ENCODE measurements at regions not wholly inside any gene's neighbourhood (a gene's known extent, or its start where the extent isn't known, plus 50 kb on each side); places are given as distances from the start of the nearest gene placed in this dataset.

DNA sequence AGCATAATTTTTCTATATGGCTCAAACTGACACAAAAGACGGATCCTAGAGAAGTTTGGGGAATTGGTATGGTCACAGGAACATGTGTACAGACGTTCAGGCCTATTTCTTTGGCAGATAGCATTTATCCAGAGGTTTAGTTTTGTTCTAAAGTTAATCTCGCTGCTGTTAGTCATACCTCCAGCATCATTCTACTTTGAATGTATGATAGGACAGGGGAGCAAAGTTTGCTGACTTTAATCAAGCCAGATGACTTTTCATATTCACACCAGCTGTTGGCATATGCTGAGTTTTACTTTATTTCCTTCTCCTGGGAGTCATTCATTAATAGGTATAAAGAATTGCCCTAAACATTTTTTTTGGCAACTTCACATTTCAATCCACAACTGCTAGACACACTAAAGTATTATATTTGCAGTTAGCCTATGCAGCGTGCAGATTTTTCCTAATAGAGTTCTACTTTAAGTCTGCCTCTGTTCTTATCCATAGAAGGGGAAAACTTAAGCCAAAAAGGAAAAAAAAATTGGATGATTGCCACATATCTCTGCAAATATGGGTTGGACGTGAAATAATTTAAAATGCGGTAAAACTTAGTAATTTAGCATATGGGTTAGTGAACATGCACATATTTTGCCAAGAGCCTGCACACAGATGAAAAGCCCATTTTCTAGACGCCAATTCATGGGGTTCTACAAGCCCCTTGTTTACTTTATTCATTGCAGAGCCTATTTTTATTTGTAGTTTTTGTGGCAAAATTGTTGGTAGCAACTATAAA lies 213.1 kb downstream of the C7orf25 start:
- no peaks in the 10 kb centered on the region for H3K36me3 ChIP-seq
- H3K27me3 ChIP-seq, result no peaks in the 10 kb centered on the region
- TF ChIP-seq, protein P1, sequence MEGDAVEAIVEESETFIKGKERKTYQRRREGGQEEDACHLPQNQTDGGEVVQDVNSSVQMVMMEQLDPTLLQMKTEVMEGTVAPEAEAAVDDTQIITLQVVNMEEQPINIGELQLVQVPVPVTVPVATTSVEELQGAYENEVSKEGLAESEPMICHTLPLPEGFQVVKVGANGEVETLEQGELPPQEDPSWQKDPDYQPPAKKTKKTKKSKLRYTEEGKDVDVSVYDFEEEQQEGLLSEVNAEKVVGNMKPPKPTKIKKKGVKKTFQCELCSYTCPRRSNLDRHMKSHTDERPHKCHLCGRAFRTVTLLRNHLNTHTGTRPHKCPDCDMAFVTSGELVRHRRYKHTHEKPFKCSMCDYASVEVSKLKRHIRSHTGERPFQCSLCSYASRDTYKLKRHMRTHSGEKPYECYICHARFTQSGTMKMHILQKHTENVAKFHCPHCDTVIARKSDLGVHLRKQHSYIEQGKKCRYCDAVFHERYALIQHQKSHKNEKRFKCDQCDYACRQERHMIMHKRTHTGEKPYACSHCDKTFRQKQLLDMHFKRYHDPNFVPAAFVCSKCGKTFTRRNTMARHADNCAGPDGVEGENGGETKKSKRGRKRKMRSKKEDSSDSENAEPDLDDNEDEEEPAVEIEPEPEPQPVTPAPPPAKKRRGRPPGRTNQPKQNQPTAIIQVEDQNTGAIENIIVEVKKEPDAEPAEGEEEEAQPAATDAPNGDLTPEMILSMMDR (IDR thresholded peaks at IDR 0.05), result no peak
- no peak overlapping the region for H3K27ac ChIP-seq
- no peaks in the 10 kb centered on the region for H3K4me1 ChIP-seq (ENCODE audit: control insufficient read depth in 1 of 2, insufficient read depth in 1 of 2, low read depth in 1 of 2, low read length in 1 of 2)
- H3K9me3 ChIP-seq, result no peaks in the 10 kb centered on the region
- H3K4me3 ChIP-seq (ENCODE audit: low read depth in 1 of 2, low read length in 1 of 2), result no peak overlapping the region

DNA sequence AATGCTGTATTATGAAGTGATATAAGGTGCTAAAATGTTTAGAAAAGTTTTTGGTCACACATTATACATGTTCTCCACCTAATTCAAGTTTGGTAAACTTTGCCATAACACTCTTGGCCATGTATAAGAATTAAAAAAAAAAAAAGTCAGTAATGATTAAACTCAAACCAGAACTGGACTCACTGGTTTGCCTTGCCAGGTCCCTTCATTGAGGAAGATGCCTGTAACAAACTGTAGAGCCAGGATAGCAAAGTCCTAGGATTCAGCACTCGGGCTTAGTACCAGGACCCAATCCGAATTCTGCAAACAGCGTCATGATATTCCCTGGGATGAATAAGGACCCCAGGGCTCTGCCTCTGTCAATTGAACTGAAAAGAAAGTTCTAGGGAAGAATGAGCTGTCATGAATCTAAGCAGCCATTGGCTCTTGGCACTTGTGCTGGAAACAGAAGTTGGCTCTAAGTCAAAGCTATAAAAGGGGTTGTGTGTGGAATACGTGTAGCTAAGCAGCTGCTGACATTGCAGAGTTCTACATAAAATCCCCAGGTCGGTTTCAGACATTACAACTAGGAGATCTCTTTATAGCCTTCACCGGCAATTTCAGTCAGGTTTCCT lies 216.9 kb downstream of the C7orf25 start:
- Histone ChIP-seq H3K9me3 (no peaks in the 10 kb centered on the region), H3K27me3 (no peaks in the 10 kb centered on the region), H3K27ac (no peak overlapping the region), H3K36me3 (no peaks in the 10 kb centered on the region), H3K4me3 (ENCODE audit: low read depth in 1 of 2, low read length in 1 of 2) (no peak overlapping the region), H3K4me1 (ENCODE audit: control insufficient read depth in 1 of 2, insufficient read depth in 1 of 2, low read depth in 1 of 2, low read length in 1 of 2) (no peaks in the 10 kb centered on the region)
- TF ChIP-seq, protein P1 (IDR thresholded peaks at IDR 0.05), result no peak

DNA sequence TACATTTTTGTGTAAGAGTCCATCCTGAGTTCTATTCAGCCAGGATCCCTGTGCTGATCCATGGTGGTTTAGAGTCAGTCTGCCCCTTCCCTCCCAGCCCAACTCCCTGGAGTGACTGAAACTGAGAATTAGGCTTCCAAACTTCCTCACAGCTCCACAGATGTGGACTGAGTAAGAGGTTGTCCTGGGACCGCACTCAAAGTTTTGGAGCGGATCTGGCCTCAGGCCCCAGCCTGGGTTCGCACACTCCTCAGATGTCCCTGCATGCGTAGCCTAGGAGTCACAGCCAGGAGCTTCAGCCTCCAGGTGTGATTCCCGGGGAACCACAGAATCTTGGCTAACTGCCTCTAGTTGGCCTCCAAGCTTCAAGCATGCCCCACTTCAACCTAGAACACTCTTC lies 218.1 kb downstream of the C7orf25 start:
- Histone ChIP-seq H3K4me1 (ENCODE audit: control insufficient read depth in 1 of 2, insufficient read depth in 1 of 2, low read depth in 1 of 2, low read length in 1 of 2) (no peaks in the 10 kb centered on the region), H3K27me3 (no peaks in the 10 kb centered on the region), H3K4me3 (ENCODE audit: low read depth in 1 of 2, low read length in 1 of 2) (no peak overlapping the region), H3K9me3 (no peaks in the 10 kb centered on the region), H3K27ac (no peak overlapping the region), H3K36me3 (no peaks in the 10 kb centered on the region)
- TF ChIP-seq, protein P1 (IDR thresholded peaks at IDR 0.05), result no peak

DNA sequence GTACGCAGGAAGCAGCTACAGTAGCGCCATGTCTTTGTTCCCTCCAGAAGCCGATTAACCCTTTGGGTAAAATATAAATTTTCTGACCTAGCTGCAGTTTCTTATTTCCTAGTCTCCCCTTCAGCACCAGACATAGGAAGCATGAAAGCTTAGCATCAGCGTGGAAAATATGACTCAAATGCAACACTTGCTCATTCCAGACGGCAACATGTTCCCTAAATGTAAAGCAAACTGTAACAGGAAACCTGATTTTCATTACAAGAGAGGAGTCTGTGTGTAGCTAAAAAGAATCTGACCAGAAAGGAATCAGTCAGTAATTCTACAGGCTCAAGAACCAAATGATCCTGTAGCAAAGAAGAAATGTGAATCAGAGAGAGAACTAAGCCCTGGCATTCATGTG lies 219.2 kb downstream of the C7orf25 start:
- TF ChIP-seq, protein P1 (IDR thresholded peaks at IDR 0.05), result no peak
- Histone ChIP-seq H3K27ac (no peak overlapping the region), H3K9me3 (no peaks in the 10 kb centered on the region), H3K36me3 (no peaks in the 10 kb centered on the region), H3K4me1 (ENCODE audit: control insufficient read depth in 1 of 2, insufficient read depth in 1 of 2, low read depth in 1 of 2, low read length in 1 of 2) (no peaks in the 10 kb centered on the region), H3K4me3 (ENCODE audit: low read depth in 1 of 2, low read length in 1 of 2) (no peak overlapping the region), H3K27me3 (no peaks in the 10 kb centered on the region)

DNA sequence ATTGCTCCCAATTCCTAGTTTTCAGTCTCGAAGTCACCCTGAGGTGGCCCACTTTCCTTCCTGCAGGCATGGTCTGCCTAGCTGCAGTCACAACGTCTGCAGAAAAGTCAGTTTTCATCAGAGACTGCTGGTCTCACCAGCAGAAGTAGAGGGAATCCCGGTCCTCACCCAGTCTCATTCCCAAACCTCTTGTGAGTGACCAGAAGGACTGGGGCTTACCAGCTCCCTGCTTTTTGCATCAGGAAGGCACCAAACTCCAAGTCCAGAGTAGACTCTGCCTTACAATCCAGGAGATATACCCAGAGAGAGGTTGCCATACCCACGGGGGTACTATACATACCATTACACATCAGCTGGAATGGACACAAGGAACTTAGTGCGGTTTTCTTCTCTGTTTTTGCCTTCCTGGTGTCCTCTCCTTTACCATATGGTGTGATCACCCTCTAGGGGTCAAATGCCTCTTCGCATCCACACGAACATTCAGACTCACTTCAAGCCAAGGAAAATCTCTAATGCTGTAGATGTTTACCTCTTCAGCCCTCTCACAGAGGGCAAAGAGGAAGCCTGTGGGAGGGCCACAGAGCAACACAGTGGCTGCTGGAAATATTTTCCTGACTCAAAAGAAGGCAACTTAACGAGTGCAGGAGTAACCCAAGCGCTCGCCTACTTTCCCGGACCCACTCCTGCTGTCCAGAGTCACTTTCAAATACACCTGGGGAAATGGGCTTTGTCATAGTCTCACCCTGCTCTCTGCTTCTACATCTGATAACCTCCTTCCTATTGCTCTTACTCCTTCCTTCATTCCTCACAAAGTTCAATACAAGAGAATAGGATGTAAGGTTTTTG lies 220.9 kb downstream of the C7orf25 start:
- H3K4me3 ChIP-seq (ENCODE audit: low read depth in 1 of 2, low read length in 1 of 2), result no peak overlapping the region
- no peaks in the 10 kb centered on the region for H3K36me3 ChIP-seq
- no peaks in the 10 kb centered on the region for H3K27me3 ChIP-seq
- no peaks in the 10 kb centered on the region for H3K4me1 ChIP-seq (ENCODE audit: control insufficient read depth in 1 of 2, insufficient read depth in 1 of 2, low read depth in 1 of 2, low read length in 1 of 2)
- H3K9me3 ChIP-seq, result no peaks in the 10 kb centered on the region
- TF ChIP-seq, protein P1 (IDR thresholded peaks at IDR 0.05), result no peak
- H3K27ac ChIP-seq, result no peak overlapping the region
